PC-9 (cell line): ENCODE measurements at regions not wholly inside any gene's neighbourhood (a gene's known extent, or its start where the extent isn't known, plus 50 kb on each side); places are given as distances from the start of the nearest gene placed in this dataset.

ENCODE experiments used
- BruUV-seq: library from RNA; stranded (reverse); fragments of 400-500 nt; replicated peaks from 2 replicates; lab custom pipeline; 2021; lab: Mats Ljungman, UMichigan
- CTCF ChIA-PET: fragments of 300-600 bp; sonication (Branson Sonifier 250); formaldehyde crosslinking; loops from one replicate; lab custom pipeline; 2022; ENCODE audit warnings: antibody characterized with exemption; lab: Charles Lee
- POLR2A ChIA-PET: fragments of 300-600 bp; sonication (Branson Sonifier 250); formaldehyde crosslinking; loops from one replicate; lab custom pipeline; 2022; ENCODE audit warnings: antibody characterized with exemption; ENCODE audit not compliant: unreplicated experiment; lab: Charles Lee
- DNase-seq, 2 experiments: peaks; one replicate each; pipeline versions ENCODE4 v3.0.0 to v3.0.0-alpha.2; 2015 to 2022; ENCODE audit warnings: mixed read lengths in 1 of 2
- H2AFZ ChIP-seq: fragments of 200-600 bp; sonication (generic); 2 replicates; pipeline ENCODE4 v1.8.1; 2017; ENCODE audit warnings: antibody characterized with exemption
- H3F3A ChIP-seq: fragments of 200-600 bp; sonication (generic); 2 replicates; pipeline ENCODE4 v1.8.1; 2017; ENCODE audit warnings: antibody characterized with exemption, mild to moderate bottlenecking, low read depth; ENCODE audit not compliant: insufficient read depth
- H3K27ac ChIP-seq: fragments of 200-600 bp; sonication (generic); 2 replicates; pipeline ENCODE4 v1.6.1; 2016; ENCODE audit warnings: mixed run types
- H3K27me3 ChIP-seq: fragments of 200-600 bp; sonication (generic); 2 replicates; pipeline ENCODE4 v1.6.1; 2016; ENCODE audit warnings: low read depth, mixed run types; ENCODE audit not compliant: insufficient read depth
- H3K36me3 ChIP-seq: fragments of 200-600 bp; sonication (generic); 2 replicates; pipeline ENCODE4 v1.6.1; 2016; ENCODE audit warnings: low read depth, mixed run types
- H3K4me1 ChIP-seq: fragments of 200-600 bp; sonication (generic); replicated peaks from 2 replicates; pipeline ENCODE4 v1.6.1; 2016; ENCODE audit warnings: mixed run types; ENCODE audit not compliant: insufficient read depth
- H3K4me2 ChIP-seq: fragments of 200-600 bp; sonication (generic); 2 replicates; pipeline ENCODE4 v1.6.1; 2017; ENCODE audit warnings: mixed run types
- H3K4me3 ChIP-seq: fragments of 200-600 bp; sonication (generic); 2 replicates; pipeline ENCODE4 v1.6.1; 2016; ENCODE audit warnings: mixed run types
- H3K79me2 ChIP-seq: fragments of 200-600 bp; sonication (generic); 2 replicates; pipeline ENCODE4 v1.6.1; 2017; ENCODE audit warnings: low read depth, mixed run types
- H3K9me2 ChIP-seq: fragments of 200-600 bp; sonication (generic); 2 replicates; pipeline ENCODE4 v1.8.1; 2017; ENCODE audit warnings: mild to moderate bottlenecking; ENCODE audit not compliant: insufficient read depth
- H3K9me3 ChIP-seq: fragments of 200-600 bp; sonication (generic); 2 replicates; pipeline ENCODE4 v1.8.1; 2016; ENCODE audit warnings: low read depth; ENCODE audit not compliant: insufficient read depth
- H4K20me1 ChIP-seq: fragments of 200-600 bp; sonication (generic); 2 replicates; pipeline ENCODE4 v1.8.1; 2017; ENCODE audit not compliant: insufficient read depth
- CTCF ChIP-seq: fragments of 200-600 bp; sonication (generic); conservative IDR thresholded peaks from 2 replicates; pipeline ENCODE4 v1.6.1; 2017; ENCODE audit warnings: mixed run types, antibody characterized with exemption, mild to moderate bottlenecking, moderate library complexity
- EZH2 ChIP-seq: fragments of 200-600 bp; sonication (generic); IDR thresholded peaks from 2 replicates; pipeline ENCODE4 v1.8.0; 2017; ENCODE audit warnings: antibody characterized with exemption, low read depth
- intact Hi-C: fragments of 100-400 bp; cut with micrococcal nuclease; formaldehyde crosslinking; loops from one replicate; pipeline ENCODE4 v1.10.0; 2022; ENCODE audit not compliant: unreplicated experiment

GRCh38 chr7:89772276-89772675, 382.0 kb upstream of the STEAP1 start:
- BruUV-seq, result no TSS peak
- no peaks in the 10 kb centered on the region for H3K79me2 ChIP-seq
- TF ChIP-seq EZH2, result no peak
- no peak for TF ChIP-seq CTCF
- no peaks in the 10 kb centered on the region for H3F3A ChIP-seq
- no peaks in the 10 kb centered on the region for H3K36me3 ChIP-seq
- ChIA-PET POLR2A (no interaction called here), CTCF (interaction anchor here (0.7 kb wide), 1 partner anchor 1086 kb away, joined by 3 read pairs; no protein-coding TSS in a partner anchor)
- intact Hi-C loops, result no loop called here
- no peak overlapping the region for H3K27ac ChIP-seq
- no peaks in the 10 kb centered on the region for H3K27me3 ChIP-seq
- H3K9me2 ChIP-seq, result no peaks in the 10 kb centered on the region
- H4K20me1 ChIP-seq, result no peaks in the 10 kb centered on the region
- H3K4me2 ChIP-seq, result no peak overlapping the region
- no peak for DNase-seq
- H2AFZ ChIP-seq, result no peak overlapping the region
- no peaks in the 10 kb centered on the region for H3K4me1 ChIP-seq
- H3K9me3 ChIP-seq, result no peaks in the 10 kb centered on the region
- no peak overlapping the region for H3K4me3 ChIP-seq

- Histone ChIP-seq H3K36me3 (no peaks in the 10 kb centered on the region), H3K4me2 (no peak overlapping the region), H3K4me1 (no peaks in the 10 kb centered on the region), H3K79me2 (no peaks in the 10 kb centered on the region), H4K20me1 (no peaks in the 10 kb centered on the region), H3K9me2 (no peaks in the 10 kb centered on the region), H2AFZ (no peak overlapping the region), H3K4me3 (no peak overlapping the region), H3F3A (no peaks in the 10 kb centered on the region), H3K27ac (no peak overlapping the region), H3K27me3 (no peaks in the 10 kb centered on the region), H3K9me3 (no peaks in the 10 kb centered on the region)
- intact Hi-C loops, result no loop called here
- CTCF ChIA-PET, result no interaction called here
- no peak for TF ChIP-seq EZH2
- no TSS peak for BruUV-seq
- POLR2A ChIA-PET, result no interaction called here
- no peak for DNase-seq
Observed at GRCh38 chr7:89773611-89774010, 380.7 kb upstream of the STEAP1 start.

GRCh38 chr7:89775459-89775858, 378.8 kb upstream of the STEAP1 start:
- no peak overlapping the region for H3K4me3 ChIP-seq
- no peaks in the 10 kb centered on the region for H4K20me1 ChIP-seq
- H3F3A ChIP-seq, result no peaks in the 10 kb centered on the region
- H3K4me2 ChIP-seq, result no peak overlapping the region
- no peaks in the 10 kb centered on the region for H3K4me1 ChIP-seq
- BruUV-seq, result no TSS peak
- ChIA-PET CTCF (no interaction called here), POLR2A (no interaction called here)
- TF ChIP-seq CTCF (no peak), EZH2 (no peak)
- no peaks in the 10 kb centered on the region for H3K9me2 ChIP-seq
- no peak overlapping the region for H3K27ac ChIP-seq
- H3K9me3 ChIP-seq, result no peaks in the 10 kb centered on the region
- H3K27me3 ChIP-seq, result no peaks in the 10 kb centered on the region
- H3K36me3 ChIP-seq, result no peaks in the 10 kb centered on the region
- H3K79me2 ChIP-seq, result no peaks in the 10 kb centered on the region
- DNase-seq, result no peak
- no peak overlapping the region for H2AFZ ChIP-seq
- intact Hi-C loops, result no loop called here

GRCh38 chr7:89776980-89777379, 377.3 kb upstream of the STEAP1 start:
- Histone ChIP-seq H3K27ac (no peak overlapping the region), H3K4me2 (no peak overlapping the region), H3K79me2 (no peaks in the 10 kb centered on the region), H3K27me3 (no peaks in the 10 kb centered on the region), H3K36me3 (no peaks in the 10 kb centered on the region), H3K9me2 (no peaks in the 10 kb centered on the region), H4K20me1 (no peaks in the 10 kb centered on the region), H3K4me3 (no peak overlapping the region), H2AFZ (no peak overlapping the region), H3F3A (no peaks in the 10 kb centered on the region), H3K4me1 (no peaks in the 10 kb centered on the region), H3K9me3 (no peaks in the 10 kb centered on the region)
- ChIA-PET CTCF (no interaction called here), POLR2A (no interaction called here)
- DNase-seq, result no peak
- intact Hi-C loops, result no loop called here
- BruUV-seq, result no TSS peak
- TF ChIP-seq EZH2, result no peak
- TF ChIP-seq CTCF, result no peak
